ENCODE measurements at regions not wholly inside any gene's neighbourhood (a gene's known extent, or its start where the extent isn't known, plus 50 kb on each side); places are given as distances from the start of the nearest gene placed in this dataset.

DNA sequence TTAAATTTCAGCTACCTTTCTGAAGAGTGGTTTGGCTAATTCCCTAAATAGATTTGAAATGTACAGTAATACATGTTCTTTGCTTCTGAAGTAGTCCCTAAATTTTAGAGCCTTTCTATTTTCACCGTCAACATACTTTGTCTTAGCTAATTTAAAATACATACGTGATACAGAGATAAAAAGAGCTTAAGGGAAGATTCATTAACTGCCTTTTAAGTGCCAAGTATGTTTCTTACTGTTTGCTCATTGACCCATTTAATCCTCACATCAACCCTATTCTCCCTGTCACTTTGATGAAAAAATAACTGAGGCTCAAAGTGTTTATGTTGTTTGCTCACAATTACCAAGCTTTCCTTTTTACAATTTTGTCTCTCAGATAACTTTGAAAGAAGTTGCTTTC lies 118.6 kb upstream of the CDH7 start:
- Histone ChIP-seq H3K36me3 (no peaks in the 10 kb centered on the region), H3K9me3 (no peaks in the 10 kb centered on the region), H3K27ac (no peak overlapping the region), H3K4me3 (no peak overlapping the region), H3K4me1 (no peaks in the 10 kb centered on the region), H3K27me3 (no peaks in the 10 kb centered on the region)
- TF ChIP-seq, protein P1, sequence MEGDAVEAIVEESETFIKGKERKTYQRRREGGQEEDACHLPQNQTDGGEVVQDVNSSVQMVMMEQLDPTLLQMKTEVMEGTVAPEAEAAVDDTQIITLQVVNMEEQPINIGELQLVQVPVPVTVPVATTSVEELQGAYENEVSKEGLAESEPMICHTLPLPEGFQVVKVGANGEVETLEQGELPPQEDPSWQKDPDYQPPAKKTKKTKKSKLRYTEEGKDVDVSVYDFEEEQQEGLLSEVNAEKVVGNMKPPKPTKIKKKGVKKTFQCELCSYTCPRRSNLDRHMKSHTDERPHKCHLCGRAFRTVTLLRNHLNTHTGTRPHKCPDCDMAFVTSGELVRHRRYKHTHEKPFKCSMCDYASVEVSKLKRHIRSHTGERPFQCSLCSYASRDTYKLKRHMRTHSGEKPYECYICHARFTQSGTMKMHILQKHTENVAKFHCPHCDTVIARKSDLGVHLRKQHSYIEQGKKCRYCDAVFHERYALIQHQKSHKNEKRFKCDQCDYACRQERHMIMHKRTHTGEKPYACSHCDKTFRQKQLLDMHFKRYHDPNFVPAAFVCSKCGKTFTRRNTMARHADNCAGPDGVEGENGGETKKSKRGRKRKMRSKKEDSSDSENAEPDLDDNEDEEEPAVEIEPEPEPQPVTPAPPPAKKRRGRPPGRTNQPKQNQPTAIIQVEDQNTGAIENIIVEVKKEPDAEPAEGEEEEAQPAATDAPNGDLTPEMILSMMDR (IDR thresholded peaks at IDR 0.05), result no peak
- DNase-seq (ENCODE audit: low spot score), result no peak

DNA sequence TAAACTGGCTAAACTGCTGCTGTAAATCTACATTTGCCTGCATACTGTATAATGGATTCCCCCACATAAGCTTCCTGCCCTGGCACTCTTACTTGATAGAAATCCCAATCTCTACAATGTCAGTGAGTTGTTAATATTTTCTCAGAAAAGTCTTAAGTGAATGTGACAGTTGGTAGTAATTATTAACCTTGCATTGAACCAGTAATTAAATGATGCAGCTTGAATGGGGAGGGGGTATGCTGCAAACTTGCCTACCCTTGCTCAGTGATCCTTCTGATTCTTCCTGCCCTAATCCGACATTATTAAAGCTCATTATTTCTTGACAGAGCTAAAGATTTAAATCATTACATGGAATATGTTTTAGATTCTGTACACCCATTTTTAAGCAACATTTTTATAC lies 119.0 kb upstream of the CDH7 start:
- TF ChIP-seq, protein P1 (IDR thresholded peaks at IDR 0.05), result no peak
- H3K9me3 ChIP-seq, result no peaks in the 10 kb centered on the region
- H3K4me3 ChIP-seq, result no peak overlapping the region
- H3K27ac ChIP-seq, result no peak overlapping the region
- no peaks in the 10 kb centered on the region for H3K4me1 ChIP-seq
- no peaks in the 10 kb centered on the region for H3K36me3 ChIP-seq
- H3K27me3 ChIP-seq, result no peaks in the 10 kb centered on the region
- DNase-seq (ENCODE audit: low spot score), result no peak

DNA sequence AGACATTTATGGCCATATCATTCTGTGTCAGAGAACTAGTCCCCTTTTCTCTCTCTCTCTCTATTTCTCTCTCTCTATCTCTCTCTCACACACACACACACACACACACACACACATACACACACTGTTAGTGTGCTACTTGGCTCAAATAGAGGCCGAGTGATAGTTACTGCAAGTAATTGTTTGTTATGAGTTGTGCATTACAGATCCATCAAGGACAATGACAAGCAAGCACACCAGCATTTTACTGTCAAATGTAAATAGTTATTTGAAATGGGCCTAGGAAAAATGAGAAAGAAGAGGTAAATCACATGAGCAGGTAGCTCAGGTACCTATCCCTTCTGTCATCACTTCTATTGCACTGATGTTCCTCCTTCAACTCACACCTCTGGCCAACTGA lies 122.4 kb upstream of the CDH7 start:
- H3K36me3 ChIP-seq, result no peaks in the 10 kb centered on the region
- TF ChIP-seq, protein P1 (IDR thresholded peaks at IDR 0.05), result no peak
- no peak overlapping the region for H3K4me3 ChIP-seq
- no peak for DNase-seq (ENCODE audit: low spot score)
- no peaks in the 10 kb centered on the region for H3K27me3 ChIP-seq
- H3K4me1 ChIP-seq, result no peaks in the 10 kb centered on the region
- no peak overlapping the region for H3K27ac ChIP-seq
- no peaks in the 10 kb centered on the region for H3K9me3 ChIP-seq

DNA sequence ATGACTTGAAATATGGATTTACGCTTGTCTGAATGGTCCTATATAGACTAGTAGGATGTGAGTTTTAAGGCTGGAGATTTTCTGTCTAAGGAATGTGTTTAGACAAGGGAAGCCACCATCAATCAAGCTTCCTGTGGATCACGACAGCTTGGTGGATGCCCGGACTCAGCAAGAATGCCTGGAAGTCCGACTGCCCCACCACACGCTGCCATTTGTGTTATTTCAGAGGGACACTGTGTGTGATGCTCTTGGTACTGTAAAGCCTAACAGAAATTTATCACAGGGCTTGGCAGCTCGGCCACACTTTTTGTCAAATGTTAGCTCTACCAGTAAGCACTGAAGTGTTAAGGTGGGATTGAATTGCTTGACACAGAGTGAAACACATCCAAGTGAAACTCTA lies 127.1 kb upstream of the CDH7 start:
- no peaks in the 10 kb centered on the region for H3K4me1 ChIP-seq
- no peak overlapping the region for H3K4me3 ChIP-seq
- no peaks in the 10 kb centered on the region for H3K9me3 ChIP-seq
- DNase-seq (ENCODE audit: low spot score), result no peak
- no peaks in the 10 kb centered on the region for H3K27me3 ChIP-seq
- H3K36me3 ChIP-seq, result no peaks in the 10 kb centered on the region
- TF ChIP-seq, protein P1 (IDR thresholded peaks at IDR 0.05), result no peak
- no peak overlapping the region for H3K27ac ChIP-seq

DNA sequence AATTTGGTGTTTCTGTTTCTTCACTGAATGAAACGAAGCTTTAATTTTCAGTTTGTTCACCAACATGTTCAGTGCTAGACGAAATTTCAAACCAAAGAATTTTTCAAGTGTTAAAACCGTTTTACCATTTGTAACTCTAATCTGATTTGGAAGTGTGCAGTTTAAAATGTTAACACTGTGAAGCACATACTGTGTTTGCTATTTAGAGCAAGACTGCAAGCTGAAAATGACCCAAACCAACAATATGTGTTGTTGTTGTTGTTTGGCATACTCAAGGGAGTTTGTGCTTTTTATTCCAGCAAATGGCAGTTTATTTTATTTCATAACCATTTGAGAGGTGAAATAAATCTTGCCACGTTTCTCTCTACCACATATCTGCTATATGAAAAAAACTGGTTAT lies 128.4 kb upstream of the CDH7 start:
- no peaks in the 10 kb centered on the region for H3K4me1 ChIP-seq
- H3K4me3 ChIP-seq, result no peak overlapping the region
- DNase-seq (ENCODE audit: low spot score), result no peak
- no peaks in the 10 kb centered on the region for H3K27me3 ChIP-seq
- no peaks in the 10 kb centered on the region for H3K9me3 ChIP-seq
- no peaks in the 10 kb centered on the region for H3K36me3 ChIP-seq
- TF ChIP-seq, protein P1 (IDR thresholded peaks at IDR 0.05), result no peak
- no peak overlapping the region for H3K27ac ChIP-seq

DNA sequence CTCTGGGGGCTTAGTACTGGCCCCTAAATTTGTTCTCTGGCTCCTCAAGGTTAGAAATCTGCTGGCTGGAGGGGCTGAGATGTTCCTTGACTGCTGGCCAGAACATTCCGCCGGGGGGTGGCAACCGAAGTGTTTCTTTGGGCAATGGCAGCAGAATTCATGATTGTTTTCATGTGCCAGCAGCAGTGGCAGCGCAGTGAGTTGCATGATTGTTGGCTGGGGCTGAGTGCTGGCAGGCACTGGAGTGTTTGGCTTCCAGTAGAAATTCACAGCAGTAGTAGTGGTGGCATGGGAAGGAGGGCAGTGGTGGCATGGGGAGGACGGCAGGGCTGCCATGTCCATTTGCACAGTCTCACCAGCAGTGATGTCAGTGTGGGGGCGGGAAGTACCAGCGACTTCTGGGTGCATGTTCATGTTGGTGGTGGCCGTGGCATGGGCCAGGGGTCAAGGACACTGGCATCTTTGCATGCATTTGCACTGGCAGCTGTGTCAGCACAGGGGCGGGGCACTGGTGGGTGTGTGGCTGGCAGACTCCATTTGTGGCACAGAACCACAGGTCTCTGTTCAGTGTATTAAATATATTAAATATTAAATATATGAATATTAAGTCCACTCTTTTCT lies 130.6 kb upstream of the CDH7 start:
- no peaks in the 10 kb centered on the region for H3K9me3 ChIP-seq
- TF ChIP-seq, protein P1 (IDR thresholded peaks at IDR 0.05), result no peak
- H3K27ac ChIP-seq, result no peak overlapping the region
- no peaks in the 10 kb centered on the region for H3K36me3 ChIP-seq
- H3K4me1 ChIP-seq, result no peaks in the 10 kb centered on the region
- H3K4me3 ChIP-seq, result no peak overlapping the region
- no peak for DNase-seq (ENCODE audit: low spot score)
- no peaks in the 10 kb centered on the region for H3K27me3 ChIP-seq

All from right atrium auricular region (tissue), 2 donors.